ENCODE measurements at regions not wholly inside any gene's neighbourhood (a gene's known extent, or its start where the extent isn't known, plus 50 kb on each side); places are given as distances from the start of the nearest gene placed in this dataset.

- no peak overlapping the region for H3K4me3 Mint-ChIP-seq
- Histone ChIP-seq H3K9me3 (ENCODE audit: control insufficient read depth in 1 of 2, insufficient read depth in 1 of 2, low read length in 2 of 2) (no peaks in the 10 kb centered on the region), H3K4me1 (ENCODE audit: insufficient read depth, low read length) (no peaks in the 10 kb centered on the region), H3K4me3 (ENCODE audit: low read length) (no peak overlapping the region), H3K27ac (ENCODE audit: low read depth in 1 of 2, low read length in 2 of 2) (no peak overlapping the region), H3K36me3 (ENCODE audit: insufficient read depth, low read length) (no peaks in the 10 kb centered on the region), H3K27me3 (ENCODE audit: control insufficient read depth in 1 of 2, insufficient read depth in 2 of 2, low read length in 2 of 2) (no peaks in the 10 kb centered on the region)
- ATAC-seq (ENCODE audit: poor library complexity) (no peak), DNase-seq (no peak)
- no peaks in the 10 kb centered on the region for H3K27me3 Mint-ChIP-seq
- H3K9me3 Mint-ChIP-seq = no peaks in the 10 kb centered on the region
- peaks cover 21% of the 10 kb centered on the region for H3K4me1 Mint-ChIP-seq (ENCODE audit: low read depth)
- POLR2A ChIA-PET = no interaction called here
- H3K36me3 Mint-ChIP-seq (ENCODE audit: low read depth) = no peaks in the 10 kb centered on the region
- H3K27ac Mint-ChIP-seq = no peak overlapping the region
- intact Hi-C loops (cut with DNase I, micrococcal nuclease) = no loop called here
- CTCF ChIA-PET = no interaction called here
- TF ChIP-seq, protein P1, sequence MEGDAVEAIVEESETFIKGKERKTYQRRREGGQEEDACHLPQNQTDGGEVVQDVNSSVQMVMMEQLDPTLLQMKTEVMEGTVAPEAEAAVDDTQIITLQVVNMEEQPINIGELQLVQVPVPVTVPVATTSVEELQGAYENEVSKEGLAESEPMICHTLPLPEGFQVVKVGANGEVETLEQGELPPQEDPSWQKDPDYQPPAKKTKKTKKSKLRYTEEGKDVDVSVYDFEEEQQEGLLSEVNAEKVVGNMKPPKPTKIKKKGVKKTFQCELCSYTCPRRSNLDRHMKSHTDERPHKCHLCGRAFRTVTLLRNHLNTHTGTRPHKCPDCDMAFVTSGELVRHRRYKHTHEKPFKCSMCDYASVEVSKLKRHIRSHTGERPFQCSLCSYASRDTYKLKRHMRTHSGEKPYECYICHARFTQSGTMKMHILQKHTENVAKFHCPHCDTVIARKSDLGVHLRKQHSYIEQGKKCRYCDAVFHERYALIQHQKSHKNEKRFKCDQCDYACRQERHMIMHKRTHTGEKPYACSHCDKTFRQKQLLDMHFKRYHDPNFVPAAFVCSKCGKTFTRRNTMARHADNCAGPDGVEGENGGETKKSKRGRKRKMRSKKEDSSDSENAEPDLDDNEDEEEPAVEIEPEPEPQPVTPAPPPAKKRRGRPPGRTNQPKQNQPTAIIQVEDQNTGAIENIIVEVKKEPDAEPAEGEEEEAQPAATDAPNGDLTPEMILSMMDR (IDR thresholded peaks at IDR 0.05) = no peak
These were observed 58.0 kb upstream of the TMEM163 start for GRCh38 chr2:134776836-134777235.

GRCh38 chr2:134777593-134777992 is 58.8 kb upstream of the TMEM163 start:
- TF ChIP-seq, protein P1 (IDR thresholded peaks at IDR 0.05) = no peak
- no peak for ATAC-seq (ENCODE audit: poor library complexity)
- H3K4me3 Mint-ChIP-seq = no peak overlapping the region
- peaks cover 21% of the 10 kb centered on the region for H3K4me1 Mint-ChIP-seq (ENCODE audit: low read depth)
- ChIA-PET POLR2A (no interaction called here), CTCF (no interaction called here)
- H3K27ac ChIP-seq (ENCODE audit: low read depth in 1 of 2, low read length in 2 of 2) = no peak overlapping the region
- H3K9me3 Mint-ChIP-seq = no peaks in the 10 kb centered on the region
- H3K36me3 ChIP-seq (ENCODE audit: insufficient read depth, low read length) = no peaks in the 10 kb centered on the region
- no peak overlapping the region for H3K27ac Mint-ChIP-seq
- no peaks in the 10 kb centered on the region for H3K4me1 ChIP-seq (ENCODE audit: insufficient read depth, low read length)
- H3K36me3 Mint-ChIP-seq (ENCODE audit: low read depth) = no peaks in the 10 kb centered on the region
- H3K9me3 ChIP-seq (ENCODE audit: control insufficient read depth in 1 of 2, insufficient read depth in 1 of 2, low read length in 2 of 2) = no peaks in the 10 kb centered on the region
- no peak overlapping the region for H3K4me3 ChIP-seq (ENCODE audit: low read length)
- H3K27me3 Mint-ChIP-seq = no peaks in the 10 kb centered on the region
- no peaks in the 10 kb centered on the region for H3K27me3 ChIP-seq (ENCODE audit: control insufficient read depth in 1 of 2, insufficient read depth in 2 of 2, low read length in 2 of 2)
- no peak for DNase-seq
- intact Hi-C loops (cut with DNase I, micrococcal nuclease) = no loop called here

DNA sequence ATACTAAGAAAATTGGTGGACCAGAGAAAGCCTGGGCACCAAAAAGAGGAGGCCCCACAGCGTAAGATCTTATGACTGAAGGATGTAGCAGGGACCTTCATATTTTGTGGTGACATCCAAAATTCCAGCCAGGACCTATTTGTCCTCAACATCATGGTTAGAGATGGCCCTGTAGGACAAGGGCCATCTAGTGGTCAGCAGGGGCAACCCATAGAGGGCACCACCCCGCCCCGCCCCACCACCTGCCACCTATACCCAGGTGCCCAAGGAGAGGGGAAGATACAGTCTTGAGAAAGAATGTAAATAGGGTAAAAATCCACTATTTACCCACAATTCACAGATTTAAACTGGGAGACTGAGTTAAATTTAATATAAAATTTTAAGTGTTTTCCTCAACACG is 59.6 kb upstream of the TMEM163 start:
- Mint-ChIP-seq H3K4me3 (no peak overlapping the region), H3K9me3 (no peaks in the 10 kb centered on the region), H3K36me3 (ENCODE audit: low read depth) (no peaks in the 10 kb centered on the region), H3K27ac (no peak overlapping the region), H3K27me3 (no peaks in the 10 kb centered on the region), H3K4me1 (ENCODE audit: low read depth) (peaks cover 21% of the 10 kb centered on the region)
- TF ChIP-seq, protein P1 (IDR thresholded peaks at IDR 0.05) = no peak
- POLR2A ChIA-PET = no interaction called here
- CTCF ChIA-PET = no interaction called here
- no peak for DNase-seq
- no peaks in the 10 kb centered on the region for H3K9me3 ChIP-seq (ENCODE audit: control insufficient read depth in 1 of 2, insufficient read depth in 1 of 2, low read length in 2 of 2)
- no peaks in the 10 kb centered on the region for H3K27me3 ChIP-seq (ENCODE audit: control insufficient read depth in 1 of 2, insufficient read depth in 2 of 2, low read length in 2 of 2)
- no peaks in the 10 kb centered on the region for H3K4me1 ChIP-seq (ENCODE audit: insufficient read depth, low read length)
- H3K4me3 ChIP-seq (ENCODE audit: low read length) = no peak overlapping the region
- intact Hi-C loops (cut with DNase I, micrococcal nuclease) = no loop called here
- H3K27ac ChIP-seq (ENCODE audit: low read depth in 1 of 2, low read length in 2 of 2) = no peak overlapping the region
- ATAC-seq (ENCODE audit: poor library complexity) = no peak
- H3K36me3 ChIP-seq (ENCODE audit: insufficient read depth, low read length) = no peaks in the 10 kb centered on the region

Measured in CD4-positive, alpha-beta T cell (primary cell).